Activated naive CD8-positive, alpha-beta T cell treated with anti-CD3 and anti-CD28 coated beads, Interleukin-2, amount 10 ng/mL, durations not matched to agents 7 days and 5 days (primary cell): ENCODE measurements at regions not wholly inside any gene's neighbourhood (a gene's known extent, or its start where the extent isn't known, plus 50 kb on each side); places are given as distances from the start of the nearest gene placed in this dataset.
"Not testable (repeated sequence)": the region's sequence is repeated elsewhere in the genome, so short reads cannot be mapped to it uniquely, and the experiment has no call there.

Experiments used
- ATAC-seq: fragments of 150-1000 bp; cut with Tn5 transposase; one replicate; pipeline ENCODE4 v1.10.0; 2021; ENCODE audit warnings: low read depth, moderate library complexity
- POLR2A ChIA-PET: fragments of 350-600 bp; sonication (Branson Sonifier 250); formaldehyde crosslinking; loops from one replicate; lab custom pipeline; 2021; ENCODE audit warnings: antibody characterized with exemption; lab: Charles Lee
- DNase-seq: peaks from one replicate; pipeline ENCODE4 v3.0.0; 2021
- H3K27ac Mint-ChIP-seq: one replicate; pipeline ENCODE4 v1.8.0; 2022; ENCODE audit warnings: mild to moderate bottlenecking, mixed read lengths
- H3K27me3 Mint-ChIP-seq: one replicate; pipeline ENCODE4 v1.8.0; 2022; ENCODE audit warnings: mild to moderate bottlenecking, moderate library complexity, mixed read lengths
- H3K36me3 Mint-ChIP-seq: one replicate; pipeline ENCODE4 v1.8.0; 2021; ENCODE audit warnings: mild to moderate bottlenecking, mixed read lengths
- H3K4me1 Mint-ChIP-seq: one replicate; pipeline ENCODE4 v1.8.0; 2021; ENCODE audit warnings: mixed read lengths
- H3K4me3 Mint-ChIP-seq: one replicate; pipeline ENCODE4 v1.8.0; 2022; ENCODE audit warnings: mild to moderate bottlenecking, moderate library complexity, mixed read lengths
- H3K9me3 Mint-ChIP-seq: one replicate; pipeline ENCODE4 v1.8.0; 2021; ENCODE audit warnings: mixed read lengths

GRCh38 chr12:92378682-92379479 is 233.2 kb upstream of the BTG1 start:
- Mint-ChIP-seq H3K4me1 (peaks cover 28% of the 10 kb centered on the region), H3K4me3 (peak overlapping the region; percentile 43), H3K27me3 (no peaks in the 10 kb centered on the region), H3K9me3 (peaks cover 3% of the 10 kb centered on the region), H3K27ac (peak overlapping the region; percentile 85), H3K36me3 (peaks cover 20% of the 10 kb centered on the region)
- ATAC-seq (peak; percentile 90), DNase-seq (no peak)
- POLR2A ChIA-PET, result interaction anchor here (0.7 to 3.6 kb wide), 7 partner anchors 15 to 242 kb away, joined by 3 to 27 read pairs (median 5); partner anchors contain the start of gene BTG1

- not testable (repeated sequence) for H3K27me3 Mint-ChIP-seq, H3K4me3 Mint-ChIP-seq, H3K27ac Mint-ChIP-seq, H3K9me3 Mint-ChIP-seq, DNase-seq, ATAC-seq
- POLR2A ChIA-PET, result interaction anchor here (0.9 kb wide), 1 partner anchor 230 kb away, joined by 5 read pairs; the partner anchor contains the start of gene BTG1
- Mint-ChIP-seq H3K36me3 (peaks cover 19% of the 10 kb centered on the region), H3K4me1 (peaks cover 29% of the 10 kb centered on the region)
Measured at GRCh38 chr12:92375504-92375903, 229.9 kb upstream of the BTG1 start.

GRCh38 chr12:92370828-92371227 is 225.2 kb upstream of the BTG1 start:
- peaks cover 14% of the 10 kb centered on the region for H3K36me3 Mint-ChIP-seq
- H3K27me3 Mint-ChIP-seq, result no peaks in the 10 kb centered on the region
- no peak for DNase-seq
- H3K4me1 Mint-ChIP-seq, result peaks cover 5% of the 10 kb centered on the region
- ATAC-seq, result no peak
- no peak overlapping the region for H3K4me3 Mint-ChIP-seq
- peaks cover 3% of the 10 kb centered on the region for H3K9me3 Mint-ChIP-seq
- POLR2A ChIA-PET, result no interaction called here
- no peak overlapping the region for H3K27ac Mint-ChIP-seq

- POLR2A ChIA-PET, result no interaction called here
- Mint-ChIP-seq H3K9me3 (peaks cover 3% of the 10 kb centered on the region), H3K4me3 (no peak overlapping the region)
Measured at GRCh38 chr12:92369636-92370035, 224.0 kb upstream of the BTG1 start.

GRCh38 chr12:92369056-92369455 is 223.4 kb upstream of the BTG1 start:
- ATAC-seq, result no peak
- Mint-ChIP-seq H3K27me3 (no peaks in the 10 kb centered on the region), H3K4me3 (no peak overlapping the region), H3K27ac (no peak overlapping the region), H3K36me3 (peaks cover 12% of the 10 kb centered on the region), H3K4me1 (peaks cover 9% of the 10 kb centered on the region), H3K9me3 (peaks cover 3% of the 10 kb centered on the region)
- DNase-seq, result no peak
- POLR2A ChIA-PET, result no interaction called here

More at GRCh38 chr12:92369636-92370035, 224.0 kb upstream of the BTG1 start:
- no peak overlapping the region for H3K27ac Mint-ChIP-seq
- no peak for ATAC-seq
- peaks cover 14% of the 10 kb centered on the region for H3K36me3 Mint-ChIP-seq
- peaks cover 7% of the 10 kb centered on the region for H3K4me1 Mint-ChIP-seq
- H3K27me3 Mint-ChIP-seq, result no peaks in the 10 kb centered on the region
- no peak for DNase-seq

- Mint-ChIP-seq H3K9me3 (peaks cover 8% of the 10 kb centered on the region), H3K36me3 (peaks cover 25% of the 10 kb centered on the region), H3K4me1 (peaks cover 31% of the 10 kb centered on the region), H3K27ac (no peak overlapping the region), H3K27me3 (no peaks in the 10 kb centered on the region), H3K4me3 (no peak overlapping the region)
- DNase-seq (no peak), ATAC-seq (no peak)
- POLR2A ChIA-PET, result interaction anchor here (3.6 kb wide), 1 partner anchor 221 kb away, joined by 61 read pairs; the partner anchor contains the start of gene BTG1
Measured at GRCh38 chr12:92365836-92366235, 220.2 kb upstream of the BTG1 start.

GRCh38 chr12:92365333-92365732 is 219.7 kb upstream of the BTG1 start:
- Mint-ChIP-seq H3K4me3 (no peak overlapping the region), H3K9me3 (peaks cover 13% of the 10 kb centered on the region), H3K27me3 (no peaks in the 10 kb centered on the region), H3K27ac (no peak overlapping the region), H3K36me3 (peaks cover 30% of the 10 kb centered on the region), H3K4me1 (peaks cover 36% of the 10 kb centered on the region)
- no peak for DNase-seq
- no peak for ATAC-seq
- POLR2A ChIA-PET, result interaction anchor here (0.7 to 3.6 kb wide), 3 partner anchors 38 to 792 kb away, joined by 3 to 61 read pairs (median 23); partner anchors contain the start of gene BTG1

GRCh38 chr12:92363295-92364146 is 217.9 kb upstream of the BTG1 start:
- Mint-ChIP-seq H3K4me1 (peaks cover 43% of the 10 kb centered on the region), H3K27me3 (no peaks in the 10 kb centered on the region), H3K36me3 (peaks cover 37% of the 10 kb centered on the region), H3K4me3 (peak overlapping the region; percentile 82), H3K9me3 (peaks cover 23% of the 10 kb centered on the region), H3K27ac (peak overlapping the region; percentile 87)
- peak; percentile 75 for ATAC-seq
- peak; percentile 58 for DNase-seq
- POLR2A ChIA-PET, result interaction anchor here (0.8 to 3.6 kb wide), 10 partner anchors 15 to 227 kb away, joined by 3 to 61 read pairs (median 5); partner anchors contain the start of gene BTG1

GRCh38 chr12:92362785-92363184 is 217.1 kb upstream of the BTG1 start:
- no peak for DNase-seq
- H3K36me3 Mint-ChIP-seq, result peaks cover 40% of the 10 kb centered on the region
- peak; percentile 38 for ATAC-seq
- H3K27ac Mint-ChIP-seq, result peak overlapping the region; percentile 87
- POLR2A ChIA-PET, result interaction anchor here (0.9 to 3.6 kb wide), 9 partner anchors 36 to 226 kb away, joined by 3 to 61 read pairs (median 5); partner anchors contain the start of gene BTG1
- H3K9me3 Mint-ChIP-seq, result peaks cover 26% of the 10 kb centered on the region
- peak overlapping the region; percentile 82 for H3K4me3 Mint-ChIP-seq
- no peaks in the 10 kb centered on the region for H3K27me3 Mint-ChIP-seq
- H3K4me1 Mint-ChIP-seq, result peaks cover 43% of the 10 kb centered on the region

GRCh38 chr12:92362126-92362525 is 216.5 kb upstream of the BTG1 start:
- H3K4me1 Mint-ChIP-seq, result peaks cover 44% of the 10 kb centered on the region
- H3K27me3 Mint-ChIP-seq, result no peaks in the 10 kb centered on the region
- H3K4me3 Mint-ChIP-seq, result peak overlapping the region; percentile 82
- peaks cover 29% of the 10 kb centered on the region for H3K9me3 Mint-ChIP-seq
- POLR2A ChIA-PET, result interaction anchor here (1.0 to 3.6 kb wide), 4 partner anchors 37 to 218 kb away, joined by 3 to 61 read pairs (median 22); partner anchors contain the start of gene BTG1
- peak overlapping the region; percentile 87 for H3K27ac Mint-ChIP-seq
- ATAC-seq (no peak), DNase-seq (no peak)
- peaks cover 44% of the 10 kb centered on the region for H3K36me3 Mint-ChIP-seq

GRCh38 chr12:92360543-92360942 is 214.9 kb upstream of the BTG1 start:
- Mint-ChIP-seq H3K4me3 (peak overlapping the region; percentile 8), H3K27me3 (no peaks in the 10 kb centered on the region), H3K4me1 (peaks cover 52% of the 10 kb centered on the region), H3K36me3 (peaks cover 53% of the 10 kb centered on the region), H3K9me3 (peaks cover 38% of the 10 kb centered on the region), H3K27ac (peak overlapping the region; percentile 83)
- POLR2A ChIA-PET, result no interaction called here
- DNase-seq (no peak), ATAC-seq (peak; percentile 21)

GRCh38 chr12:92359581-92360209 is 214.0 kb upstream of the BTG1 start:
- peaks cover 55% of the 10 kb centered on the region for H3K36me3 Mint-ChIP-seq
- H3K4me1 Mint-ChIP-seq, result peaks cover 50% of the 10 kb centered on the region
- peak overlapping the region; percentile 83 for H3K27ac Mint-ChIP-seq
- DNase-seq (no peak), ATAC-seq (no peak)
- H3K27me3 Mint-ChIP-seq, result no peaks in the 10 kb centered on the region
- peaks cover 38% of the 10 kb centered on the region for H3K9me3 Mint-ChIP-seq
- POLR2A ChIA-PET, result no interaction called here
- no peak overlapping the region for H3K4me3 Mint-ChIP-seq
